ENCODE measurements at regions not wholly inside any gene's neighbourhood (a gene's known extent, or its start where the extent isn't known, plus 50 kb on each side); places are given as distances from the start of the nearest gene placed in this dataset.
"Not testable (repeated sequence)": the region's sequence is repeated elsewhere in the genome, so short reads cannot be mapped to it uniquely, and the experiment has no call there.

DNA sequence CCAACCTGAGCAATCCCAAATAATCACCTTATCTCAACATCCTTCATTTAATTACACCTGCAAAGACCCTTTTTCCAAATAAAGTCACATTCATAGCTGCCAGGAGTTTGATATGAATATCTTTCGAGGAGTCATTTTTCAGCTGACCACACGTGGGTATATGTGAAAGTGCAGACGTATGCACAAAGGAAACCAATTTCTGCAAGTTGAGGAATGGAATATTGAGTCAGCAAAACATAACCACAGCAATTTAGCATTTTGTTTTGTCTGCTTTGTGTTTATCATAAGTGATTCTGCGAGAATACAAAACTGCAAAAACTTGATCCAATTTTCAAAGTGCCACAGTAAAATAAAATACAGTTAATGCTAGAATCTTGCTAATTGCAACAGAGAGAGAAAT, 295.9 kb downstream of the SUCLA2 start:
- H3K27ac ChIP-seq (ENCODE audit: low read depth in 1 of 2, low read length in 2 of 2), result no peak overlapping the region
- Mint-ChIP-seq H3K27ac (no peak overlapping the region), H3K27me3 (peaks cover 30% of the 10 kb centered on the region), H3K36me3 (ENCODE audit: low read depth) (no peaks in the 10 kb centered on the region), H3K4me1 (ENCODE audit: low read depth) (no peaks in the 10 kb centered on the region), H3K9me3 (no peaks in the 10 kb centered on the region), H3K4me3 (no peak overlapping the region)
- intact Hi-C loops (cut with DNase I, micrococcal nuclease), result no loop called here
- H3K9me3 ChIP-seq (ENCODE audit: control insufficient read depth in 1 of 2, insufficient read depth in 1 of 2, low read length in 2 of 2), result no peaks in the 10 kb centered on the region
- H3K4me1 ChIP-seq (ENCODE audit: insufficient read depth, low read length), result no peaks in the 10 kb centered on the region
- no peaks in the 10 kb centered on the region for H3K36me3 ChIP-seq (ENCODE audit: insufficient read depth, low read length)
- no peaks in the 10 kb centered on the region for H3K27me3 ChIP-seq (ENCODE audit: control insufficient read depth in 1 of 2, insufficient read depth in 2 of 2, low read length in 2 of 2)
- H3K4me3 ChIP-seq (ENCODE audit: low read length), result no peak overlapping the region
- ChIA-PET POLR2A (no interaction called here), CTCF (no interaction called here)
- no peak for ATAC-seq (ENCODE audit: poor library complexity)
- no peak for TF ChIP-seq CTCF (IDR thresholded peaks at IDR 0.05)
- no peak for DNase-seq

DNA sequence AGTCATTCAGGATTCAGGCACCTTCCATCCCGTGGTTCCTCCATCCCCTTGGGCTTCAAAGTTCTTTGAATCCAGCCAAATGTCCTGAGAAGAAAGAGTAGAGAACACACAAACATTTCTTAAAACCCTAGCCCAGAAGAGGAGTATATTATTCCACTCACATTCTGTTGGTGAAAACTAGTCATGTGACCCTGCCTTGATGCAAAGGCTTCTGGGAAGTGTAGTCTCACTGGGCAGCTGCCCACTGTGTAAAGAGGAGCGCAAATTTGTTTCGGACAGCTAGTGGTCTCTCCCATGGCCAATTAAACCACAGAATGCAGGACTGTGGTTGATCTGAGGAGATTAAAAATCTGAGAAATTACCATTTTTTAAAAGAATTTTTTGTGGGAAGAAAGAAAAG, 304.4 kb downstream of the SUCLA2 start:
- H3K9me3 ChIP-seq (ENCODE audit: control insufficient read depth in 1 of 2, insufficient read depth in 1 of 2, low read length in 2 of 2), result no peaks in the 10 kb centered on the region
- H3K4me1 ChIP-seq (ENCODE audit: insufficient read depth, low read length), result no peaks in the 10 kb centered on the region
- peaks cover 3% of the 10 kb centered on the region for H3K9me3 Mint-ChIP-seq
- TF ChIP-seq CTCF (IDR thresholded peaks at IDR 0.05), result no peak
- ChIA-PET CTCF (no interaction called here), POLR2A (no interaction called here)
- H3K36me3 Mint-ChIP-seq (ENCODE audit: low read depth), result no peaks in the 10 kb centered on the region
- H3K27ac Mint-ChIP-seq, result no peak overlapping the region
- no peak overlapping the region for H3K27ac ChIP-seq (ENCODE audit: low read depth in 1 of 2, low read length in 2 of 2)
- H3K36me3 ChIP-seq (ENCODE audit: insufficient read depth, low read length), result no peaks in the 10 kb centered on the region
- no peak for ATAC-seq (ENCODE audit: poor library complexity)
- peaks cover 12% of the 10 kb centered on the region for H3K27me3 Mint-ChIP-seq
- H3K4me1 Mint-ChIP-seq (ENCODE audit: low read depth), result no peaks in the 10 kb centered on the region
- no peak overlapping the region for H3K4me3 ChIP-seq (ENCODE audit: low read length)
- no peak for DNase-seq
- H3K4me3 Mint-ChIP-seq, result no peak overlapping the region
- H3K27me3 ChIP-seq (ENCODE audit: control insufficient read depth in 1 of 2, insufficient read depth in 2 of 2, low read length in 2 of 2), result no peaks in the 10 kb centered on the region
- intact Hi-C loops (cut with DNase I, micrococcal nuclease), result no loop called here

DNA sequence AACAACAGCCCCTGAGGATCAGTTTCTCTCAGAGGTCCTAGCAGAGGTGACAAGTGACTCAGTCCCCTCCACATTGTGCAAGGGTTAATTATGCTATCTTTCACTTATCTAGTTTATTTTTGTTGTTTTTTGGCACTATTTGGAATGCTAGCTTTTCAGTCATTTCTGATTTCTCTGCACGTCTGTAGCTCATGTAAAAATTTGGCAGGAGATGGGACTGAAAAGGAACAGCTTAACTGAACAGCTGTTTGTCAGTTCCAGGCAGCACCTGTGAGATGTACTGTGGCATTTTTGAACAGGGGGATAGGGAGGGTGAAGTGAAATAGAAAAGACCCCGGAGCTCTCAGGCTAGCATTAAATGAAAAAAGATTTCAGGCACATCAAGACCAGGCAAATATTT, 313.5 kb downstream of the SUCLA2 start:
- ChIA-PET POLR2A (no interaction called here), CTCF (no interaction called here)
- no peak for TF ChIP-seq CTCF (IDR thresholded peaks at IDR 0.05)
- H3K27ac Mint-ChIP-seq, result no peak overlapping the region
- no peaks in the 10 kb centered on the region for H3K4me1 ChIP-seq (ENCODE audit: insufficient read depth, low read length)
- no peak overlapping the region for H3K27ac ChIP-seq (ENCODE audit: low read depth in 1 of 2, low read length in 2 of 2)
- H3K9me3 Mint-ChIP-seq, result no peaks in the 10 kb centered on the region
- no peaks in the 10 kb centered on the region for H3K9me3 ChIP-seq (ENCODE audit: control insufficient read depth in 1 of 2, insufficient read depth in 1 of 2, low read length in 2 of 2)
- H3K4me1 Mint-ChIP-seq (ENCODE audit: low read depth), result no peaks in the 10 kb centered on the region
- no peak overlapping the region for H3K4me3 ChIP-seq (ENCODE audit: low read length)
- DNase-seq (no peak), ATAC-seq (ENCODE audit: poor library complexity) (no peak)
- no peaks in the 10 kb centered on the region for H3K36me3 Mint-ChIP-seq (ENCODE audit: low read depth)
- H3K27me3 ChIP-seq (ENCODE audit: control insufficient read depth in 1 of 2, insufficient read depth in 2 of 2, low read length in 2 of 2), result no peaks in the 10 kb centered on the region
- no peaks in the 10 kb centered on the region for H3K27me3 Mint-ChIP-seq
- no peaks in the 10 kb centered on the region for H3K36me3 ChIP-seq (ENCODE audit: insufficient read depth, low read length)
- intact Hi-C loops (cut with DNase I, micrococcal nuclease), result no loop called here
- no peak overlapping the region for H3K4me3 Mint-ChIP-seq

- H3K4me3 ChIP-seq (ENCODE audit: low read length); H3K9me3 Mint-ChIP-seq; H3K4me1 ChIP-seq (ENCODE audit: insufficient read depth, low read length); H3K4me3 Mint-ChIP-seq; H3K27ac Mint-ChIP-seq; CTCF ChIA-PET; H3K27me3 Mint-ChIP-seq; H3K36me3 ChIP-seq (ENCODE audit: insufficient read depth, low read length); H3K27ac ChIP-seq (ENCODE audit: low read depth in 1 of 2, low read length in 2 of 2); intact Hi-C loops (cut with DNase I, micrococcal nuclease); ATAC-seq (ENCODE audit: poor library complexity); H3K36me3 Mint-ChIP-seq (ENCODE audit: low read depth); H3K9me3 ChIP-seq (ENCODE audit: control insufficient read depth in 1 of 2, insufficient read depth in 1 of 2, low read length in 2 of 2); H3K4me1 Mint-ChIP-seq (ENCODE audit: low read depth); H3K27me3 ChIP-seq (ENCODE audit: control insufficient read depth in 1 of 2, insufficient read depth in 2 of 2, low read length in 2 of 2); DNase-seq; POLR2A ChIA-PET: not testable (repeated sequence)
These were observed 315.9 kb downstream of the SUCLA2 start for GRCh38 chr13:47685156-47685555.
